Embryonic facial prominence (tissue), 1 donor: ENCODE measurements at regions not wholly inside any gene's neighbourhood (a gene's known extent, or its start where the extent isn't known, plus 50 kb on each side); places are given as distances from the start of the nearest gene placed in this dataset.
"Not testable (repeated sequence)": the region's sequence is repeated elsewhere in the genome, so short reads cannot be mapped to it uniquely, and the experiment has no call there.

Source experiments
- DNase-seq: peaks from one replicate; pipeline ENCODE4 v3.0.0-alpha.2; 2016; ENCODE audit errors: extremely low spot score

DNA sequence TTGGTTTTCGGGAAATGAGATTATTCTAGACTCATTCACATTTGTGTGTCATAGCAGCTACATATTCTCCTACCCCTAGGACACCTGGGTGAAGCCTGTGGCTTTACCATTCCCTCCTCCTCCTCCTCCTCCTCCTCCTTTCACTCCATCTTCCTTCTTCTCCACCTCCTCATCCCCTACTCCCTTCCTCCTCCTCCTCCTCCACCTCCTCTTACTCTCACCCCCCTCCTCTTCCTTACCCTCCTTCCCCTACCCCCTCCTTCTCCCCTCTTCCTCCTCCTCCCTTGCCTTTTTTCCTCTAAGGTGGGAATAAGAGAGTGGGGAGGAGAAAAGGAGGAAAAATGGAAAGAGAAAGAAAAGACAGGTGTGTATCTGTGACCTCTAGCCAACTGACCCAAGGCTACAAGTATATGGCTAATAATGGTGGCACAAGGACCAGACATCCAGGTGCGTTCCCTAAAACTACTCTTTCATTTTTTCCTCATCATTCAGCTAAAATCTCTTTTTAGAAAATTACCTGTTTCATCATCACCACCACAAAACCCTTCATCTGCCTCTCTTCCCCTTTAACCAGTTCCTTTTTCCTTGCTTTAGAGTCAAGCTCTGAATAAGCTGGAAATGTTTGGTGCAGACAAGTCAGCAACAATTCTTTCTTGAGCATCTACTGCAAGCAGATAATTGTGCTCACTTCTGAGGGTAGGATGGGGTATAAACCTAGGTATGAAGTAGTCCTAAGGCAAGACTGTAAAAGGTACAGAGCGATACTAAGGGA, 149.8 kb upstream of the FOXN3 start:
- no peak for DNase-seq

GRCh38 chr14:89566180-89566579, 149.1 kb upstream of the FOXN3 start:
- DNase-seq, result no peak

GRCh38 chr14:89565607-89566006, 148.6 kb upstream of the FOXN3 start:
- DNase-seq, result no peak

DNA sequence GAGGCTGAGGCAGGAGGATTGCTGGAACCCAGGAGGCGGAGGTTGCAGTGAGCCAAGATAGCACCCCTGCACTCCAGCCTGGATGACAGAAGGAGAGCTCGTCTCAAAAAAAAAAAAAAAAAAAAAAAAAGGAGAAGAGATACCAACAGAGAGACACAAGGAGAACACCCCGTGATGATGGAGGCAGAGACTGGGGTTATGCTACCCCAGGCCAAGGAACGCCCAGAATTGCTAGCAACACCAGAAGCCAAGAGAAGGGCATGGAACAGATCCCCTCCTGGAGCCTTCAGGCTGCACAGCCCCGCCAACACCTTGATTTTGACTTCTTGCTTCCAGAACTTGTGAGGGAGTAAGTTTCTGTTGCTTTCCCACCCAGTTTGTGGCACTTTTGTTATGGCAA, 148.0 kb upstream of the FOXN3 start:
- DNase-seq, result no peak

- no peak for DNase-seq
Observed at GRCh38 chr14:89564286-89564957, 147.4 kb upstream of the FOXN3 start.

- no peak for DNase-seq
Observed at GRCh38 chr14:89563471-89563870, 146.4 kb upstream of the FOXN3 start.

DNA sequence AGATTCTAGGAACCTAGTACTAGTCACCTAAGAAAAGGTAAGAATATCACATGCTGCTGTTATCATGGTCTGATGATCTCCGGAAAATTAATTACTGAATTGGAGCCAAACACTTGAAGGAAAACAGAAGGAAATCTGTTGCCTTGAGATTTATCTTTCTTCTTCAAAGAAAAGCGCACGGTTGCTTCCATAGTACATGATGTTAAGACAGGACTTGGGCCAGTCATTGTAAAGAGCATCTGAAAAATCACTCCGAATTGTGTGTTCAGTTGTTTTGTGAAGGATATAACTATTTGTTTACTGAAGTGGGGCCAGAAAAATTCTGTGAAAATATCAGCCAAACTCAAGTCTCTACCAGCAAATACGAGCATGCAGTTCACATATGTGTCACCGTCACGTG, 134.9 kb upstream of the FOXN3 start:
- DNase-seq, result no peak

- no peak for DNase-seq
Observed at GRCh38 chr14:89551432-89551831, 134.4 kb upstream of the FOXN3 start.

- no peak for DNase-seq
Observed at GRCh38 chr14:89550821-89551220, 133.8 kb upstream of the FOXN3 start.

DNA sequence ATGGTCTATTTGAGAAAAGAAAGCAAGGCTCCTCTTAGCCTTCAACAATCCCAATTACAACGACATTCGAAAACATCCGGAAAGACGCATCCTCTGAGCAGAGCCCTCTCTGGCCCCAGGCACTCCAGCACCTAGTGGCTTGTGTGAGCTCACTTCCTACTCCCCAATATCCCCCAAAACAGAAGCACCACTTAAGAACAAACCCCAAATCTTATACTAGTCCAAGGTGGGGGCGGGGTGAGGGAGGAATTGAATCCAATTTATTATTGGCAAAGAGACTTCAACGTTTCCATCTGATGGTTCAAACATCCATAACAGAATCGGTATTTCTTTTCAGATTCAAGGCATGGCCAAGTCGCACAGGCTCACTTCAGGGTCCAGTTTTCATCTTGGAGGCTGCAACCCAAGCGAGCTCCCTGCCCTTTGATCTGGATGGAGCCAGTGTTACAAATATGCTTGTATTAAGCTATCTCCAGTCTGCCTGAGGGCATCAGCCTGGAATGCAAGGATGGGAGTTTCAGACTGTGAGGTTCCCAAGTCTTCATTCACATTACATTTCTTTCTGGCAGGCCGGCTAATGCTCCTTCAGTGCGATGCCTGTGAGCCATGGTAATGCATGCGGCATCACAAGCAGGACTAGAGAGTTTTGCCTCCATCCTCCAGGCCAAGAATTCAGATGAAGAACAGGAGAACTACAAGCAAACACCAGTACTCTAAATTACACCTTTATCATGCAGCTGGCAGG, 132.5 kb upstream of the FOXN3 start:
- DNase-seq, result no peak

DNA sequence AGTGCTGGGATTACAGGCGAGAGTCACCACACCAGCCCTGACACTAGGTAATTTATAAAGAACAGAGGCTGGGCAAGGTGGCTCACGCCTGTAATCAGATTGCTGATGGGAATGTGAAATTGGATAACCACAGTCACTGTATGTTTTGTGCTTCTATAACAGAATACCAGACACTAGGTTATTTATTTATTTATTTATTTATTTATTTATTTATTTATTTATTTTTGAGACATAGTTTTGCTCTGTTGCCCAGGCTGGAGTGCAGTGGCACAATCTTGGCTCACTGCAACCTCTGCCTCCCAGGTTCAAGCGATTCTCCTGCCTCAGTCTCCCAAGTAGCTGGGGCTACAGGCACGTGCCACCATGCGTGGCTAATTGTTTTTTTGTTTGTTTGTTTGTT, 130.0 kb upstream of the FOXN3 start:
- DNase-seq, result not testable (repeated sequence)

GRCh38 chr14:89544636-89545301, 127.7 kb upstream of the FOXN3 start:
- DNase-seq, result no peak

GRCh38 chr14:89543425-89543790, 126.4 kb upstream of the FOXN3 start:
- no peak for DNase-seq

GRCh38 chr14:89542786-89543424, 125.9 kb upstream of the FOXN3 start:
- DNase-seq, result no peak

DNA sequence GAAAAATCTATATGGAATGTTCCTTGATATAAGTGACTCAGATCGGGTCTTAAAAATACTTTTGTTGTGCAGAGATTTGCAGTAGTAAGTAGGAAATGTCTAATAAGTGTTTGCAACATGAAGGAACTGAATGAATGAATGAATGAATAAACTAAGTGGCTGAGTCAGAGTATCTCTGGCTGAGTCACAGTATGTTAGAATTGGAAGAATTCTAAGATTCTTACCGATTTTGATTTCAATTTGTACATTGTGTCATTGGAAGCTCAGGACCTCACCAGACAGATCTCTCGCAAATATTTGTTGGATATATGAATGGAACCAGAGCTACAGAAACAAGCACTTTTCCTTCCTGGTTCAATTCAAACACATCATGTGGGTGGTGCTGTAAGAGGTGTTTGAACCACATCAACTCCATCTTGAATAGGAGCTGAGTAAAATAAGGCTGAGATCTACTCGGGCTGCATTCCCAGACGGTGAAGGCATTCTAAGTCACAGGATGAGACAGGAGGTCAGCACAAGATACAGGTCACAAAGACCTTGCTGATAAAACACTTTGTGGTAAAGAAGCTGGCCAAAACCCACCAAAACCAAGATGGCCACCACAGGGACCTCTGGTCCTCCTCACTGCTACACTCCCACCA, 123.9 kb upstream of the FOXN3 start:
- DNase-seq, result no peak

- no peak for DNase-seq
Observed at GRCh38 chr14:89540009-89540829, 123.2 kb upstream of the FOXN3 start.

- DNase-seq, result no peak
Observed at GRCh38 chr14:89537911-89538310, 120.9 kb upstream of the FOXN3 start.

DNA sequence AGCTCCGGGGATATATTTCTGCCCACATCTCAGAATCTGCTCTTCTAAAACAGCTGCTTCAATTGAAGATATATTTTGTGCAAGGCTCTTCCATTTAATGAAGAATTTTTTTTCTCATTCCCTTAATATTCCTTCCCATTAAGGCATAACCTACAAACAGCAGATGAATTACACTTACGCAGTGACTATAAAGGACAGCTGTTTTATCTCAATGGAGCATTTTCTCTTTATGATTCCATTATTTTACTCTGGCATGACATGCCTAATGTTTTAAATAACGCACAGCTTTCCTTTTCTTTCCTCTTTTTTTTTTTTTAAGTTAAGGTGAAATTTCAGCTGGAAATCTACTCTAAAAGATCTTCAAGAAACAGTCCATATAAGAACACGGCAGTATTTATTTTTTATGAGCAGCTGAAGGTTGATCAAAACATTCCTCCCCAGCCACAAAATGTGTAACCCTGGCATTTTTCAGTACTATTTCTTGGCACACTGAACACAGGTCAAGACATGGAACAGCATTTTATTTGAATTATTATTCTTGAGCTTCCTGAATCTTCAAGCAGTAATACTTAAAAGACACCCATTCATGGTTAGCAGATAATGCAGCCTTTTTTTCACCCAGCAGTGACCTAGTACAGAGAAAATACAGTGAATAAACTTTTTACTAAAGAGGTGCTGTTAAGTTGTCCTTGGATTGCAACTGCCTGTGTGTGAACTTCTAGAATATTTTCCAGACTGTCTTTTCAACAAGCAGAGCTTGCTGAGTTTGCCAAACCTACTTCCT, 118.1 kb upstream of the FOXN3 start:
- no peak for DNase-seq

- no peak for DNase-seq
Observed at GRCh38 chr14:89533766-89534165, 116.7 kb upstream of the FOXN3 start.

- DNase-seq, result no peak
Observed at GRCh38 chr14:89533136-89533535, 116.1 kb upstream of the FOXN3 start.
